HL-60 (cell line): ENCODE measurements at regions not wholly inside any gene's neighbourhood (a gene's known extent, or its start where the extent isn't known, plus 50 kb on each side); places are given as distances from the start of the nearest gene placed in this dataset.

Experiments used
- DNase-seq, 2 experiments: peaks; one replicate each; pipeline ENCODE4 v3.0.0-alpha.2; 2010 to 2020; ENCODE audit warnings: low read depth in 1 of 2, low spot score in 1 of 2
- H3K27ac ChIP-seq: fragments of 250-450 bp; sonication (Bioruptor Pico); replicated peaks from 2 replicates; pipeline ENCODE4 v1.5.1; 2020; ENCODE audit warnings: mild to moderate bottlenecking, moderate library complexity
- H3K27me3 ChIP-seq: fragments of 250-450 bp; sonication (Bioruptor Pico); 2 replicates; pipeline ENCODE4 v1.5.1; 2021; ENCODE audit warnings: mild to moderate bottlenecking, moderate library complexity; ENCODE audit not compliant: insufficient read depth, poor library complexity, severe bottlenecking
- H3K4me3 ChIP-seq: replicated peaks from 2 replicates; pipeline ENCODE4 v1.5.1; 2011; ENCODE audit warnings: mild to moderate bottlenecking, control low read depth, low read length; ENCODE audit not compliant: insufficient read depth
- CTCF ChIP-seq: IDR thresholded peaks from one replicate; pipeline ENCODE4 v1.5.1; 2011; ENCODE audit warnings: low read length, control low read depth, inconsistent platforms; ENCODE audit not compliant: insufficient read depth
- GABPA ChIP-seq: IDR thresholded peaks from 2 replicates; pipeline ENCODE4 v1.6.1; 2012; ENCODE audit warnings: low read depth
- POLR2AphosphoS5 ChIP-seq: IDR thresholded peaks from 2 replicates; pipeline ENCODE4 v1.6.1; 2012; ENCODE audit warnings: low read depth
- REST ChIP-seq: IDR thresholded peaks from 2 replicates; pipeline ENCODE4 v1.6.1; 2012; ENCODE audit warnings: low read depth; ENCODE audit not compliant: insufficient replicate concordance
- SPI1 ChIP-seq: IDR thresholded peaks from 2 replicates; pipeline ENCODE4 v1.6.1; 2012; ENCODE audit warnings: low read depth, mild to moderate bottlenecking, borderline replicate concordance

- Histone ChIP-seq H3K27ac (no peak overlapping the region), H3K4me3 (no peak overlapping the region), H3K27me3 (no peaks in the 10 kb centered on the region)
- no peak for DNase-seq
- no peak for TF ChIP-seq REST
Measured at GRCh38 chr10:120799849-120800248, 51.3 kb upstream of the WDR11 start.

- DNase-seq = no peak
- Histone ChIP-seq H3K27ac (no peak overlapping the region), H3K27me3 (no peaks in the 10 kb centered on the region), H3K4me3 (no peak overlapping the region)
- TF ChIP-seq GABPA (no peak), SPI1 (no peak), POLR2AphosphoS5 (no peak), CTCF (no peak), REST (no peak)
Measured at GRCh38 chr10:120800528-120801323, 50.4 kb upstream of the WDR11 start.
